Pons (tissue), 1 donor: ENCODE measurements at regions not wholly inside any gene's neighbourhood (a gene's known extent, or its start where the extent isn't known, plus 50 kb on each side); places are given as distances from the start of the nearest gene placed in this dataset.
"Not testable (repeated sequence)": the region's sequence is repeated elsewhere in the genome, so short reads cannot be mapped to it uniquely, and the experiment has no call there.

Experiments used
- DNase-seq: peaks from one replicate; pipeline ENCODE4 v3.0.0-alpha.2; 2016; ENCODE audit warnings: low spot score

DNA sequence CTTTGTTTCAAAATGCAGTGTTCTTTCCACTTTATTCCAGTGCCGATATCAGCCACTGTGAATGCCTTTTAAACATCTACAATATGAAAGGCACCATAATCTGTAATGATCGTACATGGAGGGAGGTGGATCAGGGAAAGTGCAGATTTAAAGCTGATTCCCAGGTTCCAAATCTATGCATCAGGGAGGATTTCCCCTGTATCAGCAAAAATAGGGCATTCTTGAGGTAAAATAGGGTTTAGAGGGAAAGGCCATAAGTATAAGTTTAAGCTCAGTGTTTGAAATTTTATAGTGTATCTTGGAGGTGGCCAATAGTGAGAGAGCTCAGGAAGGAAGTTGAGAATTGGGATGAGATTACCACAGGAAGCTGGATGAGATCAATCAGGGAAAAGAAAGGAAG, 289.7 kb upstream of the ID4 start:
- DNase-seq = no peak

GRCh38 chr6:19549109-19549508, 288.1 kb upstream of the ID4 start:
- no peak for DNase-seq

DNA sequence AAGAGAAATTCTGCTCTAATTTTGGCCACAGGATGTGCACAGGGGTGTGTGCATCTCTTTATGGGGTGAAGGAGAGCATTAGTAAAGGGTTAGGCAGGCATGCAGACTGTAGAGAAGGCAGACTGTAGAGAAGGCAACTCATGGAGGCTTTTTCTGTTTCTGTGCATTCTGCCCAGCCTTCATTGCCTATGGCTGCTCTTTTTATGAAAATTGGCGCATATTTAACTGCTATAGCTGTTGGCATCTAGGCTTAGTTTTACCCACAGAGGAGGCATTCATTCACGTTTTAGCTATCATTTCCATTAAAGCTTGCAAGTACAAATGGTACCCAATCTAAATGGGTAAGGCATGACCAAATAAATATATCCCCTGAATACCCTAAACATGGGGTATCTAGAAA, 286.8 kb upstream of the ID4 start:
- no peak for DNase-seq

DNA sequence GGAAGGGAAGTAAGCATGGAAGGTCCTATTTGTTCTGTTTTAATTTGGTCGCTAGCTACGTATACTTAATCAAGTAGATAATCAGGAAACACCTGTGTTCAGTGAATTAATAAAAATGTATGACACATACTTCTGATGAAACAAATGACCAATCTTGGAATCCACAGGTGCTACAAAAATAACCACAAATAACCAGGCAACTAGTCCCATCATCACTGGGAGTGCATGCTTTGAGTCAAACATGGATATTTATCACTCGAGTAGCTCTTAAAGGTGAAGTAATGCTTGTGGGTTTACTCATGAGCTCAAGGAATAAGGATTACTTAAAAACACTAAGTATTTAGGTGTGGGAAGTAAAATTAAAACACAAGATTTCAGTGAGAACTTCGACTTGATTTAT, 285.6 kb upstream of the ID4 start:
- no peak for DNase-seq

GRCh38 chr6:19552076-19552475, 285.1 kb upstream of the ID4 start:
- no peak for DNase-seq

- no peak for DNase-seq
These were observed 284.6 kb upstream of the ID4 start for GRCh38 chr6:19552588-19552987.

GRCh38 chr6:19554356-19555225, 282.6 kb upstream of the ID4 start:
- DNase-seq = peak; percentile 5

GRCh38 chr6:19557191-19557590, 280.0 kb upstream of the ID4 start:
- DNase-seq = no peak

- DNase-seq = no peak
These were observed 279.0 kb upstream of the ID4 start for GRCh38 chr6:19558201-19558600.

DNA sequence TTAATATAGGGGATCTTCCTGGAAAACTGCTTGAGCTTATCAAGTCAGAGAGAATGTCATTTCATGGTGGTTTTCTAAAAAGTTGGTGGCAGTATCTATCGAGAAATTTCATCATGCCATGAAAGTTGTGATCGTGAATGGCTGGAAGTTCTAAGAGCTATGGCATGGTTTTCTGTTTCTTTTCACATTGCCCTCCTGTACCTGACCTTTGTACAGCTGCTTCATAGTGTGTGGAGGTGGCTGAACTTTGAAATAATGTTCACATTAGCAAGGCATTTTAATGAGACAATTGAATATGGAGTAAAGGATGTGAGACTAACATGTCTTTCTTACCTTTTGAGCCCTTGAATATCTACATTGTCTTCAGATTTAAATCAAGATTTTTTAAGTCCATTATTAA, 278.2 kb upstream of the ID4 start:
- DNase-seq = no peak

GRCh38 chr6:19562468-19562867, 274.7 kb upstream of the ID4 start:
- no peak for DNase-seq

DNA sequence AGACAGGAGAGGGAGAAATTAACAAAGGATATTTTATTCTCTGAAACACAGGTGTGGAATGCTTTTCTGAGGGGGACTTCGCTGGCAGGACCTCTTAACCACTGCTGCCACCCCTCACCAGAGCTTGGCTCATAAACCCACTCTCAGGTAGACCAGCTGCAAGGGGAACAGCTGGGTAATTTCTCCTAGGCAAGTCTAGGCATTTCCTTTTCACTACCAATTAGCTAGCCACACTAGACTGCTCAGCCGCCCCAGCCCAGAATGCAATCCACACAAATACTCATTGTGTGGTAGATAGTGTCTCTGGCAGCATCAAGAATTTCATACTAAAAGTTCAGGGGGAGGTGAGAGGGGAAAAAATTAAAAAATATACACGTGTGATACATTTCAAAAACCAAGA, 267.6 kb upstream of the ID4 start:
- DNase-seq = no peak

DNA sequence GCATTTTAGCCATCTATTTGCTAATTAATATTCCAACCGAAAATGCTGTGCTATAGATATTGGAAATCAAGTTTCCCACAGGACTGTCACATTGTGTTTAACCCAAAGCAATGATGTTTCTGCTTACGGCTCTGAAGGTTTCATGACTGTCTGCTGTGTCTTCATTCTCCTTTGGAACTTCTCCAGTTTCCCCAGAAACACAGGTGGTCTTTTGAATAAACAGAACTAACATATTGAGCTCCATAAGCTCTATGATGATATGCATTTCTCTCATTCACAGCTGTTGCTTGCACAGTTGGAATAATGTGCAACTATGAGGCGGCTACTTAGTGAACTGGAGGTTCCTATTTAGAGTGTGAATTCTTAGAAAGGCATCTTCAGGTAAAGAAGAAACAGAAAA, 266.0 kb upstream of the ID4 start:
- no peak for DNase-seq

DNA sequence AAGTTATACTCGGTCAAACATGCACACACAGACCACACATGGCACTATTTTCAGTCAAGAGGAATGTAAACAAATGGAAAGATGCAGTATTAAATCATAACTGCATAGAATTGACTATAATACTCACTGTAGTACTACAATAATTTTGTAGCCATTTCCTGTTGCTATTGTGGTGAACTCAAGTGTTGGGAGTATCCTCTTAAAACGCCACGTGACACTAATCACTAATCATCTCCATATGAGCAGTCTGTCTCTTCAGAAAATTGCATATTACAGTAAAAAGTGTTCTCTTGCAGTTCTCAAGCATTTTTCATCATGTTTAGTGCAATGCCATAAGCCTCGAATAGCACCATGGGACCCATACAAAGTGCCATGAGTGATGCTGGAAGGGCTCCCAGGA, 258.7 kb upstream of the ID4 start:
- DNase-seq = no peak

DNA sequence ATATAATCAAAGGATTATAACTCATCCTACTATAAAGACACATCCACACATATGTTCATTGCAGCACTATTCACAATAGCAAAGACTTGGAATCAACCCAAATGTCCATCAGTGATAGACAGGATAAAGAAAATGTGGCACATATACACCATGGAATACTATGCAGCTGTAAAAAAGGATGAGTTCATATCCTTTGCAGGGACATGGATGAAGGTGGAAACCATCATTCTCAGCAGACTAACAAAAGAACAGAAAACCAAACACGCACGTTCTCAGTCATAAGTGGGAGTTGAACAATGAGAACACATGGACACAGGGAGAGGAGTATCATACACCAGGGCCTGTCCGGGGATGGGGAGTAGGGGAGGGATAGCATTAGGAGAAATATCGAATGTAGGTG, 253.0 kb upstream of the ID4 start:
- not testable (repeated sequence) for DNase-seq

GRCh38 chr6:19587238-19587942, 249.8 kb upstream of the ID4 start:
- DNase-seq = no peak

- DNase-seq = no peak
These were observed 246.6 kb upstream of the ID4 start for GRCh38 chr6:19590501-19591131.

DNA sequence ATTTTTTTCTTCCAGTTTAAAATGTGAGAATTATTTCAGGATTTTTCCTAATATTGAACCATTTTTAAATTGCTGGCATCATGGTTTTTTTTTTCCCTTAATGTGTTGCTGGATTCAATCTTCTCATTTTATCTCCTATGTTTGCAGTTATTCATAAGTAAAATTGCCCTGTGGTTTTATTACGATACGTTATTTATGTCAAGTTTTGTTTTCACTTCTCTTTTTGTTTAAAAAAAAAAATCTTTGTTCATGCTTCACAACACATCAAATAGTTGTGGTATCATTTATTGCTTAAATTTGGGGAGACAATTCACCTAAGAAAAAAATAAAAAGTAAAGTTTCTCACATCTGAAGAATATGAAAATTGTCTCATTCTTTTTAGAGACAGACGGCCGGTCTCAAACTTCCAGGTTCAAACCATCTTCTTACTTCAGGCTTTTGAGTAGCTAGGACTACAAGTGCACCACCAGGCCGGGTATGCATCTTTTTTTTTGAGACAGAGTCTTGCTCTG, 239.3 kb upstream of the ID4 start:
- DNase-seq = no peak

- no peak for DNase-seq
These were observed 237.2 kb upstream of the ID4 start for GRCh38 chr6:19599796-19600464.

DNA sequence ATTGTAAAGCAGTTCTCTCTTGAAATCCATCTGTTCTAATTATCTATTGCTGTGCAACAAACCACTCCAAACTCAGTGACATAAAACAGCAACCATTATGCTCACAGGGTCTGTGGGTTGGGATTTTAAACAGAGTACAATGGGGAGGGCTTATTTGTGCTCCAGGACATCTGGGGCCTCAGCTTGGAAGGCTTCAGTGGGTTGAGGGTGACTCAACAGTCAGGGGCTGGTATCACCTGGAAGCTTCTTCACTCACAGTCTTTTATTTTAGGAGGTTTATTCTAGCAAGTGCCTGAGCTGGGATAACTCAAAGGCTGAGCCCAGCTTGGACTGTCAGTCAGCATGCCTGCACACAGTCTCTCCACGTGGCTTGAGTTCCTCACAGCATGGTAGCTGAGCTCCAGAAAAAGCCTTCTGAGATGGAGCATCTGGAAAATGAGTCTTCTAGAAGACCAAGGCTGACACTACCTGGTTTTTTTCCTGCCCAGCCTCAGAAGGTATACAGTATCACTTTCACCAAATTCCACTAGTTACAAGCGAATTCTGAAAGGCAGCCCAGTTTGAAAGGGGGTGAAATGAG, 234.6 kb upstream of the ID4 start:
- no peak for DNase-seq

- peak; percentile 11 for DNase-seq
These were observed 233.4 kb upstream of the ID4 start for GRCh38 chr6:19603721-19604120.

DNA sequence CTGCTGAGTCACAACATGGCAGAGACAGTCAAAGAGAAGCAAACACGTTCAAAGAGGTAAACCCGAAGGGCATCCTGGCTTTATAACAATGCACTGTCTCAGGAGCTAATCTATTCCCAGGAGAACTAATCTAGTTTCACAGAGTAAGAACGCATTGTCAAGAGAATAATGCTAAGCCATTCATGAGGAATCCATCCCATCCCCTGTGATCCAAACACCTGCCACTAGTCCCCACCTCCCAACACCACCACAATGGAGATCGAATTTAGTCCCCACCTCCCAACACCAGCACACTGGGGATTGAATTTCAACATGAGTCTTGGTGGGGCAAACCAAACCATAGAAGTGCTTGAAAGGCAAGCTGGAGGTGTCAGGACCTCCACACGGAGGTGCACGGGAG, 231.5 kb upstream of the ID4 start:
- DNase-seq = no peak
